Activated gamma-delta T cell treated with anti-CD3 and anti-CD28 coated beads, Interleukin-2, amount 50 U/mL, for 16 hours (primary cell): ENCODE measurements at regions not wholly inside any gene's neighbourhood (a gene's known extent, or its start where the extent isn't known, plus 50 kb on each side); places are given as distances from the start of the nearest gene placed in this dataset.

Experiments
- DNase-seq: peaks from one replicate; pipeline ENCODE4 v3.0.0-alpha.2; 2020; ENCODE audit warnings: low read depth

DNA sequence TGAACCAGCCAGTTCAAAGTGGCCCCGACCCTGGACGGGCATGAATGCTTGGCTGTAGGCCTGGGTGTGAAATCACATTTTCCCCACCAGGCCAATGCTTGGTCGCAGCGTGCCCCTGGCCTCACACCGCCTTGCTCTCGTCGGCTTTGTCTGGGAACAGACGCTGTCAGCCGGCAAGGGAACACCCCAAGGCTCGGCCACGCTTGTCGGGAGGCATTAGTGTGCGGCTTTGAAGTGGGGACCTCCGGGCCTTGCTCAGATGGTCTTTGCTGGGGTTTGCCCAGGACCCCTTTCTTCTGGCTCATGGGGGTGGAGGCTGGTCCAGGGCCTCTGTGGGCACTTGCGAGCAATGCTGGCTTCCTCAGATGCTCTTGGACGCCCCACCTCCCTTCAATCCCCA is 79.1 kb downstream of the INHBB start:
- DNase-seq = no peak

DNA sequence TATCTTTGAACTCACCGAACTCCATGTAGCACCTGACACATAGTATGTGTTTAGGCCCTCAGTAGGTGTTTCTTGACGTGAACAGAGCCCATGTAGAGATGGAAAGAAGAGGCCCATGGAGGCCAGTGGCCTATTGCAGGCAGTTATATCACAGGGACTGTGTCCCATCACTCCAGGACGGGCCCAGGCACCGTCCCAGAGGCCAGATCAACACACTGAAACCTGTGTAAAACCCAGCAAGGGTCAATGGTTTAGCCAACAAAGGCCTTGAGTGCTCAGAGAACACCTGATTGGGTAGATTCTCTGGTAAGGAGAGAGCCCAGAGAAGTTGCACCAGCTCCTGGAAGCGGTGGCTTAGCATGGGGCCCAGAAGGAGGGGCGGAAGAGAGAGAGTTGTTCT is 82.8 kb downstream of the INHBB start:
- DNase-seq = no peak

DNA sequence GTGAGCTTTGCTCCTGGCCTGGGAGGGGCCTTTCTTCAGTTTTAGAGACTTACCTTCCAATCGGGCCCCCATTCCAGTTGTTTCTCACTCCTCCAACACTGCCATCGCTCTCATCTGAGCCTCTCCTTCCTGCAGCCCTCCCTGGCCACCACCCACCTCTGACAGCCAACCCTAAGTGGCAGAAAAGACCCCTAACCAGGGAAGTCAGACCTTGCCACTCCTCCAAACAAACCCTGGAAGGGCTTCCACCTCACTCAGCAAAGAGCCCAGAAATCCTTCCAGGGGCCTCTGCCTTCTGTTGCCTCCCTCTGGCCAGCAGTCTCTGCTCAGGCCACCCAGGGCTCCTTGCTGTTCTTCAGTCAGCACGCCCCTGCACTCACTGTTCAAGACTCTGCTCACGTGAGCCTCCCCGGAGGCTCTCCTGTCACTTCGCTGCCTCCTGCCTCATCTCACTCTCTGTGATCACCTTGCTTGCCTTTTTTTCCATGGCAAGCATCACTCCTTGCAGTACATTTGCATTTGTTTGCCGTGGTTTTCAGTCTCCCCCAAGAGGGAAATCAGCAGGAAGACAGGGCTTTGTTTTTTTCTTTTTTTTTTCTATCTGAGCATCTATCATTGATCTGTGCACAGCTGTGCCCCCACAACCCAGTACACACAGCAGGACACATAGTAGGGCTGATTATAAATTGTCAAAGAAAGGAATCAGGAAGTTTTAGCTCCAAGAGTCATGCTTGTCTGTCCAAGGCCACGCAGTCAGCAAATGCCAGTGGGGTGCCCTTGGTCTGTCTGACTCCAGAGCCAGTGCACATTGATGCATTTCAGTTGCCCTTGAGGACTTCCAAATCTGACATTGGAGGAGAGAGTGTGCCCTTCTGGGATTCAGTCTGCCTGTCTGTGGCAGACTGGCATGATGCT is 83.9 kb downstream of the INHBB start:
- DNase-seq = no peak

DNA sequence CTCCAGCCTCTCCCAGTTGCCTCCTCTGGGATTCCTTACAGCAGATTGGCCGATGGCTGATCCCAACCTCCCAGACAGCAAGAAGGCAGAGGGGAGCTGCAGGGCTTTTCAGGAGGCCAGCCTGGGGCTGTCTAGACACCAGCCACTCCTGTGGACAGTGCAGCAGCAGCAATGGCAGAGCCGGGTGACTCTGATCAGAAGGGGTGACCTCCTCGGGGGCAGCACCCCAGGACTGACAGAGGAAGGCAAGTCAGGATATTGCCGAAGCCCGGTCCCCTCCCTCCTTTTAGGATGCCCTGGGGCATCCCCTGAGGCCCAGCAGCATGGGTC is 84.5 kb downstream of the INHBB start:
- no peak for DNase-seq

DNA sequence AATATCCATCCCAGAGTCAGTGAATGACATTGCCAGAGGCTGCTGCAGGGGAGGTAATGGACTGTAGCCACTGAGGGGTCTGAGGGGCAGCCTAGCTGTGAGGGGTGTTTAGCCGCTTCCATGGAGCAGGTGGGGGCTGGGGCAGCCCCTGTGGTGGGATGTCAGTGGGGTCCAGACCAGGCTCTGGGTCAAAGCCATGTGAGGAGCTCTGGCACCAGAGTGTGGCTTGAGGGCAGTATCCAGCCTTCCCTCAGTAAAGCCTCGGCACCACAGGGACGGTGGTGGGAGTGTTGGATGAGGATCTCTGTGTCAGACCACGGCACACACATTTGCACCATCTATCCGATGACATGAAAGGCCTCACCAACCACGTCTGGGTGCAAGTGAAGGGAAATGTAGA is 85.0 kb downstream of the INHBB start:
- no peak for DNase-seq

DNA sequence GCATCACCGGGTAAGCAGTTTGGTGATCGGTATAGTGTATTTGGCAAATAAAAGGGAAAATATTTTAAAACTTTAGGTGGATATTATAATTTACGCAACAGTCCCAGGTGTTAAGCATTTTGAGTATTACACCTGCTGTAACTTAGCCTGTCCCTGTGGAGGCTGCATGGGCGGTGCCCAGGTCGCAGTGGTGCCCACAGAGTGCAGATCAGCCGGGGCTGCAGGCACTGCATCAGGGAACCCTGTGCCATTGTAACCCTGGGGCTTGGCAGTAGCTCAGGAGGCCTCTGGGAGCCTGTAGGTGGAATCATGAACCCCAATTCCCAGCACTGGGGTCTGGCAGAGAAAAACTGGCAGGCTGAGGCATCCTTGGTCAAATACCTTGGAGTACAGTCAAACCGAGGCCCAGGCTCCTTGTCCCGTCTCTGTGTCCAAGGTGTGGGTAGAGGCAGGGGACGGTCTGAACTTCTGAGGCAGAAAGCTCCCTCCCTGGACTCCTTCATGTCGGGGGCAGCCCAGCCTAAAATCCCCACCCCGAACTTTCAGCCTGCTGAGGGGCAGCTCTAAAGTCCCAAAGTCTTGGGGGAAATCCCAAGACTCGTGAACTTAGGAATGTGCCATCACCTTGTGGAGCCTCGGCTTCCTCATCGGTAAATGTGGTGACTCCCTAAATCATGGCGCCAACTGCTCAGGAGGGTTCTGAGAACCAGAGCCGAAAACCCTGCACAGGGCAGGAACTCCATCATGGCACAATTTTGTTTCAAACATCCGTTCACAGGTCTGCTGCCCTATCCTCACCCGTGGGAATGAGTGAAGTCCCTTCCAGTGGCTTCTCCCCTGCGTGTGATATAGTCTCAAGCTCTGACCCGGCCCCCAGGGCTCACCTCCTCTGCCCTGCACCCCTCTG is 85.7 kb downstream of the INHBB start:
- no peak for DNase-seq

DNA sequence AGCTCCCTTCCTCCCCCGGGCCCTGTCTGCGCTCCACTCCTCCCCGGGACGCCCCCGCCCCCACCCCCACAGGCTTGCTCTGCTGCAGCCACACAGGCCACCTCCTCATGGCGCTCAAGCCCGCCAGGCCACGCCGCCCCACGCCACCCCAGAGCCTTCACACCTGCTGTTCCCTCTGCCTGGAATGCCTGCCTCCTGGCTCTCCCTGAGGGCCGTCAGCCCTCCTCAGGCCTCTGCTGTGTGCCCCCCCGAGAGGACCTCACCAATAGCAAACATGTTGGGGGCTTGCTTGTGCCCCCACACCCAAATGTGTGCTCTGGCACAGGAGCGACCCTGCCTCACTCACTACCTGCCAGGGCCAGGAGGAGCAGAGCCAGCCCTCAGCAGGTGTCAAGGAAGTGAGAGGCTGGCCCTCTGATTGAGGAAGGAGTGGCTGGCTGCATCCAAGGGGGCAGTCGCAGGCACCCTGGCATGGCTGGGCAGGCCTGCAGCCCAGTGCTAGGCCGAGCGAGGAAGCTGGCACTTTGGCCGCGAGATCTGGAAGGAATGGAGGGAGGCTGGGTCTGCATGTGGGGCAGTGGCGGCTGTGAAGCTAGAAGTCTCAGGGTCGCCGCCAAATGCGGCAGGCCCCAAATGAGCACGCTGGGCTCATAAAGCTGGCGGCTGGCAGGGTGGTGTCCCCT is 86.5 kb downstream of the INHBB start:
- DNase-seq = no peak

DNA sequence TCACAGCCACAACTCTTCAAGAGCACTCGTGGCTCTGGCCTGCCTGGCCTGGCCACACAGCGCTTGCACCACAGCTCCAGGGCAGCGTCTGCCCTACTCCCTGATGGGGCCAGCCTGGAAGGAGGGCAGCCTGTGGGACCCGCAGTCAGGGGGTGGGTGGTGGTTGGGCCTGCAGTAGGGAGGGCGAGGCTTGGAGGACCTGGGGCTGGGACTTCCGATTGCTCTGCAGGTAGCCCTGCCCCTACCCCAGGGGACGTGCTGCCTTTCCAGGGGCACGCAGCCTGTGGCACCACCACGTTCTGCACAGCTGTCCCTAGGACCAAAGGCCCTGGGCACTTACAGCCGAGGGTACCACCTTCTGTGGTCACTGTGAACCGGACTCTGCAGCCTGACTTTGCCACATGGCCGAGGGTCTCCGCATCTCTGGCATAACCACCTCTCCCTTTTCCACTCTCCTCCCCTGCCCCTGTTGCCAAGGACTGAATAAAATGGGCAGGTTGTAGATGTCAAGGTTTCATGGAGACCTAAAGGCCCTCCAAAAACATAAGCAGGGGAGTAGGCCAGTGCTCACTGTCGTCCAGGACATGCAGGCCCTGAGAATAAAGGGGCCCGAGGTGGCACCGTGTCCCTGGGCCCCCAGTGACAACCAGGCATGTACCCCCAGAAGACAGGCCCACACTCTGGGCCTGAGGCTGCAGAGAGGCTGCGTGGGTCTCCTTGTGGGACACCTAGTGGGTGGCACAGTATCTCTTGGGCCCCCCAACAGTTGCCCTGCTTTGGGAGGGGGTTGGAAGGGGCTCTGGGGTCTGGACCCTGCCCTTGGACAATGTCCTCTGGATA is 87.3 kb downstream of the INHBB start:
- DNase-seq = no peak

DNA sequence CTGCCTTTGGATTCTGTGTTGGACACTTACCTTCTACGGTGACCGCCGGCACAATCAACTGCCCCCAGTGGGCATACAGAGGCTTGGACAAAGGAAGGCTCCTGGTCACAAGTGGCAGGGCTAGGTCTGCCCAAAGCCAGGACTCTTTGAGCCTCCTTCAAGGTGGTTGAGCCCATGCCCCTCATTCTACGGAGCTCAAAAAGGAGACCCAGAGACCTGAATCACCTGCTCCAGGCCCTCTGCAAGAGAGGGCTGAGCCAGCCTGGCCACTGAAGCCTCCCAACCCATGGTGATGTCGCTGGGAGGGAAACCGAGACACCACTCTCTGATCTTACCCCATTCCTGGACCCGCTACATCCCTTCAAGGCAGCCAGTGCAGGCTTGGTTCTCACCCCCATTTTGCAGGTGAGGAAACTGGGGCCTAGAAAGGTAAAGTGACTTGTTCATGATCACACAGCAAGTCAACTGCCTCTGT is 87.9 kb downstream of the INHBB start:
- DNase-seq = no peak

DNA sequence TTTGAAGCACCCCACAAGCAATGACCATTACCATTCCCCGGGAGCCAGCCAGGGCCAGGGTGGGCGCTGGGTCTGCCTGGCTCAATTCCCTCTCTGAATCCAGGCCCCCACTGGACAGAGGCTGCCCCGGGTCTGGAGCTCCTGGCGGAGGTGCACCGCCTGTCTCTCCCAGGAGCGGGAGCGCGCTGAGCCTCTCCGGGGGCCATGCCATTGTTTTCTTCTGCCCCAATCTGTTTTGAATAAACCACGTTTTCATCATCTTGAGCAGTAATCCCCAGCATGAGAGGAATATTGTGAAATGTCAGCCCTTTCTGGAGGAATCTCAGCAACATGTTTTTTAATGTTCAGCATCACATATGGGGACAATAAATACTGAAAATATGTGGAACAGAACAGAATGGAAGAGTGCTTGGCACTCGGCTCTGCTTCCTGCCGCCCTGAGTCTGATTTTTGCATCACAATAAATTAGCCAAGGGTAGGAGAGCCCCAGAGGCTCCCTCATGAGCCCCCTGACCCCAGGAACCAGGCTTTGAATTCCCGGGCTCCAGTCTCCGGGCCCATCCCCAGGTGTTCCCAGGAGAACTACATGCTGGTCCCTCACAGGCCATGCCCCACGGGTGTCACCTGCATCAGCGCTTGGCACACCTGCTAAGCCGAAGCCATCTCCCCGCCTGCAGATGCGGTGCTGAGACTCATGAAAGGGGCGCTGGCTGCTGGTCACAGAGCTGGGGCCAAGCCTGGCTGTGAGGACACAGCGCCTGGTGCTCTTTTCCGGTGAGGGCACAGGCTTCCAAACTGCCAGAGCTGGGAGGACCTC is 88.8 kb downstream of the INHBB start:
- DNase-seq = no peak

DNA sequence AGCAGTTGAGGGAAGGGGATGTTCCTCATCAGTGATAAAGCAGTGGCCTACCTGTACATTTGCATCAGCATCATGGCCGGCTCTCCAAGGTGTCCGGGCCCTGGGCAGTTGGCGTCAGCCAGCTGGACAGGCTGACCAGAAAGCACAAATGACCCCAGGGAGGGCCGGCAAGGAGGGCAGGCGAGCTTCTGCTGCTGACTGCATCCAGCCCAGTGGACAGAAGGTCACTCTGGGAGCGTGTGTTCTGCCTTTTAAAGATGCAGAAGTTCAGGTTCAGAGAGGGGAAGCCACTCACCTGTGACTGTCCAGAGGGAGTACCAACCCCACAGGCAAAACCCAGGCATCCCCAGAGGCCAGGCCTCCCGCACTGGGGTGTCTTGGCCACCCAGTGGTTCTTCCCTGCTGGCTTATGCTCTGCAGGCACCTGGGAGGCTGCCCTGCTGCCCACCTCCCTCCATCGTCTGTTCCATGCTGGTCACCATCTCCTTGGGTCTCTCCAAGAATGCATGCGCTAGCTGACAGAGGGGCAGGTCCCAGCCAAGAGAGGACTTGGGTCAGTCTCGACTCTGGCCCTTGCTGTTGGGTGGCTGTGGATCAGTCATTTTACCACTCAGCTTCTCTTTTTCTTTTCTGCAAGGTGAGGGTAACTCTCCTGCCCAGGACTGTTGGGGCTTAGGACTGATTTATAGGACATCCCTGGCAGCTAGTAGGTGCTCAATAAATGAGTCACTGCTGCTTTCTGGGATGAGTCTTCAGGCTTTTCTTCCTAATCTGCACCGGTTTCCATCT is 89.9 kb downstream of the INHBB start:
- DNase-seq = no peak

DNA sequence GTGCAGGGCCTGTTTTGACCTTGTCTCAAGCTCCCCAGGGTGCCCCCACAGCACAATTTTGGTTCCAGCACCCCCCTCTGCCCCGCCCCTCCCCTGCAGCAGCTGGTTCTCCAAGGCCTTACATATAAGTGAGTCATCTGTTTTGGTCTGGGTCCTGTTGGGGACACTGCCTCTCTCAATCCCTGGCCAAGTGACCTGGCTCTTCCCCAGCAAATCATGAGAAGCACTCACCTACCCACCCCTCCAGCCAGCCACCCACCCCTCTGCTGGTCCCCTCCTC is 90.5 kb downstream of the INHBB start:
- no peak for DNase-seq

DNA sequence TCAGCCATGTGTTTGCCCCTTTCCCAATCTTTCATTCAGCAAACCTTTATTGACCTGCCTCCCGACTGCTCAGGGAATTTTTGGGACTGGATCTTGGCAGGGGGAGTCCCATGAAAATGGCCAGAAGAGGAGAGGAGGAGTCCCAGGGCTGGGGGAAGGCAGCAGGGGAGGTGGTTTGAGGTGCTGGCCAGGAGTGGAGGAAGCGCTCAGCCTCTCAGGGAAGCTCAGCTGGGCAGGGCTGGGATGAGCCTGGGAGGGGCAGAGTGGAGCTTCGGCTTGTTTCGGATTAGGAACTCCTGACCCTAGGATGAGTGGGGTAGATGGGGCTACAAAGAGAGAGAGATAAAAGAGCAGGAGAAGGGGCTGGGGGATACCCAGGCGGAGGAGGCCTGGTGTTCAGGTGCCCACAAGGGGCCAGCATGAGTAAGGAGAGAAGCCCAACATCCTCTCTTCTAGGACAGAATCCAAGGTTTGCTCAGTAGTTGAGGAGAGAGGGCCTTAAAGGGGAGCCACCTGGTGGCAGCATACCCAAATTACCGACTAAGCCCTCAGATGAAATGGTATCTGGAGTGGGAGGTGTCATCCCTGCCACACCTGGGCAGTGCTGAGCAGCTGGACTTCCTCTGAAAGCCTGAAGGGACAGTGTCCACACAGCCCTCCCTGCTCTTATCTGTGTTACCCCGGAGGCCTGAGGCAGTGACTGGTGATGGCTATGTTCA is 91.1 kb downstream of the INHBB start:
- no peak for DNase-seq

DNA sequence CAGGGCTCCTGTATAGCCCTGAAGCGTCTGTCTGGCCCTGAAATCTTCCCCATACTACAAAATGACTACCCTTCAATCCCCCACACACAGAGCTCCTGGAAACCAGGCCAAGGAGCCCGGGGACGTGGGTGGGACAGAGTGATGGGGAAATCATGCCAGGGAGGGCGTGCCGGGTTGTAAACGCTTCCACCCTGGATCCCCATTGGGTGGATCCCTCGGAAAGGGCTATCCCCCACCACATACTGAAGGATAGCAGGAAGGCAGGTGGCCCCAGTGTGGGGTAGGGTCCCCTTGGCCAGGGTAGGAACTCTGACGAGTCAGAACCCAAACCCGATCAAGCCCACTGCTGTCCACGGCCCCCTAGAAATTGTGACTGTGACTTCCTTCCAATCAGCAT is 91.7 kb downstream of the INHBB start:
- DNase-seq = no peak

DNA sequence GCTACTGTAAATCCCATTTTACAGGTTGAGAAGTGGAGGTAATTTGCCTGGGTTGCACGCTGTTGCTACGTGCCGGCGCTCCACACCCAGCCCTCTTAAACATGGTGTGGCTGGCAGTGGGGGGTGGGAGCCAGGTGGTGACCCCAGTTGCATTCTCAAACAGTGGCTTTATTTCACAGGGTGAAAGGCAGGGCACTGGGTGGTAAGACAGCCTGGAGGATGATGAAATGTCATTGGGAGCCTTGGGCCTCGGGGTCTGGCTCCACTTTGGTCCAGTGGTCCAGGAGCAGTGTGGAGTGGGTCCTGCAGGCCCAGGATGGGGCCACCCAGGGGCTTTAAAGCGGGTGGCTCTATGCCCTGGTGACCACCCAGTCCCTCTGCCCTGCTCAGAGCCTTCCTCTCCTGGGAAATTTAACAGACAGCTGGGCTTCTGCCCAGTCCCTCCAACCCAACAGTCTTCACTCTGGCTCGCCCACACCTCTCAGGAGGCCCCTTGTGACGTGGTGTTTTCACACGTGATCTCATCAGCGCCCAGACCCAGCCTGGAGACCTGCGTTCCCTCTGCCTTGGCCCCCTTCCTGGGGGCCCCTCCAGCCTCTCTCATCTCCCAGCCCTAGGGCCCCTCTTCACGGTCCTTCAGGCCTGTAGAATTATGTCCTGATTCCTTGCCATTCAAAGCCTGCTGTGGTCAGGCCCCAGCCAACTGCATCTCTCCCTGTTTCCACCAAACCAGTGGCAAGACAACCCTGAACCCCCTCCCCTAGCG is 92.5 kb downstream of the INHBB start:
- no peak for DNase-seq

DNA sequence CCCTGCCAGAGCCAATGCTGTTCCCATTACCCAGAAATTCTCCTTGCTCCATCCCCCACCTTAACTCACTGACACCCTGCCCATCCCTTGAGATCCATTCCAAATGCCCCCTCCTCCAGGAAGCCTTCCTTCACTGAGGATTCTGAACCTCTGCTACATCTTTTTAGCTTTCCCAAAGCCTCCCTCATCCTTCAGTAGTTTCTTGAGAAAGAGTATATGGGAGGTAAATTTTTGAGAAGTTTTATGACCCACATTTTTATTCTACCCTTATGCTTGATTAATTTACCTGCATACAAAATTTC is 93.1 kb downstream of the INHBB start:
- no peak for DNase-seq

DNA sequence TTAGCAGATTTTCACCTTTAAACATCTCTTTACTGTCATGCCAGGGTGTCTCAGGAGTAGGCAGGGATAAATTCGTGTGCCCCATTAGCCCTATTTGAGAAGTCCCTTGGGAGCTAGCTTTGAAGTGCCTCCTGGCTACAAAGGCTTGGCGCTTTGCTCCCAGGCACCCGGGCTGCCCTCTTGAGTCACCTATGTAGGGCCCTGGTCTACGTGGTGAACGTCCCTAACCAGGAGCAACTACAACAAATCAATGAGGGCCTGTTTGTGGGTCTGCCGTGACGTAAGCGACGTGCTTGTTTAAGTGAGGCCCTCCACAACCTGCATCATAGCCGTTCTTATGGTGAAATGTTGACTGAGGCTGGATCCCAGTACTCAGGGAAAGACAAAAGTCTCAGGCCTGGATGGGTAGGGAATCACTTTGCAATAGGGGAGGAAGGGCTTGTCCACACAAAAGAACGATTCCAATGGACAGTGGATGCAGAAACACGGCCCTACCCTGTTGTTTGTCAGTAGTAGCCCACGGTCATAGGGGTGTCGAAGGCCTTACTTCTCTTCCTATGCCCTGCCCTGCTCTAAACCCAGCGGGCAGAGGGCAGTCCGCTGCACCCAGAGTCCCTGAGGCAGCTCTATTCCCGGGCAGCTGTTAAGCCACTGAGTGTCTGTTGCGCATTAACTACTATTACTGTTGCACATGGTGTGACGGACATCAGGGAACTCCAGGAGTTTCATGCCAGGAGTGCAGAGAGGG is 93.9 kb downstream of the INHBB start:
- no peak for DNase-seq
